ENCODE measurements at regions not wholly inside any gene's neighbourhood (a gene's known extent, or its start where the extent isn't known, plus 50 kb on each side); places are given as distances from the start of the nearest gene placed in this dataset.

DNA sequence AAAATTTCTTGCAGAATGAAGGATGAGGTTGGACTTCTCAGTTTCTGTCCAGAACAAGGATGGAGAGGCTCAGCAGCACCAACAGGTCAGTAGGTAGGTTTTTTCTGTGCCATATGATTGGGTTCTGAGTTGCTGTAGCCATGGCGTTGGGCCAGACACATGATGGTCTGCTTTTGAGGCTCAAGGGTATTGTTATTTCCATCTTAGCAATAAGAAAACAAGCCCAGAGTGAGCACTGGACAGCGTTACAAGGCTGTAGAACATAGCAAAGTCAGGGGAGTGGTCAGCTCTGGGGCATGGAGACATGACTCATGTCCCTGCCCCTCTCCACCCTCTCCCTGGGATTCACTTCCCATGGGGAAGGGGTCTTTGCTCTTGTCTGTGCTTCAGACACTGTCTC lies 137.6 kb upstream of the TOPAZ1 start:
- H3K9me3 Mint-ChIP-seq: no peaks in the 10 kb centered on the region
- H3K27ac Mint-ChIP-seq: no peak overlapping the region
- no peak for TF ChIP-seq CTCF (IDR thresholded peaks at IDR 0.05; ENCODE audit: unreplicated experiment in 3 of 3)
- H3K36me3 Mint-ChIP-seq (ENCODE audit: low read depth): no peaks in the 10 kb centered on the region
- H3K27me3 Mint-ChIP-seq (ENCODE audit: low read depth): peaks cover 63% of the 10 kb centered on the region
- H3K4me1 Mint-ChIP-seq: peaks cover 21% of the 10 kb centered on the region
- H3K4me3 Mint-ChIP-seq: no peak overlapping the region

DNA sequence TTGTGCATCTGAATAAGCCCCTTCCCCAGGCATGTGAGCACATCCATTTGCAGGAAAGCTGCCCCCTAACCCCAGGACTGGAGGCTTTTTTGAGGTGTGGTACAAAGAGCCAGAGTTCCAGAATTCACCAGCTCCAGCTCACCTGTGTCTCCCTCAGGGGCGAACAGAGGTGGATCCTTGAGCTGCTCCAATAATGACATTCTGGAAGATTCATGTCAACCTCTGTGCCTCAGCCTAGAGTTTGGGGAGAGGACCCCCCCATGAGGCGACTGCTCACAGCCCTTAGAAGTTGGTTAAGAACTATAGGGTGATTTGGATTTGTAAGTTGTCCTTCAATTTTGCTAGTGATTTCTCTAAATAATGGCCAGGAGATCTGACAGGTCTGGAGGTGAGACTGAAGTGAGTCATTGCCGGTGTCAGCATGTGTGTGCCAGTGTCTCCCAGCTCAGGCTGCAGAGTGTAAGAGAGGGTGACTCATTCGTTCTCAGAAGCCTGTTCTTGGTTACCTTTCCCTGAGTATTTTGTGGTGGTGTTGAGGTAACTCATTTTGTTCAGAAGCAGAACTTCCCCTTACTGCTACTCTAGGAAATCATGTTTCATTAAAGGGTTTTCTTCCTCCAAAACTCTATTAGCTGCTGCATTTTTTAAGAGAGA lies 136.9 kb upstream of the TOPAZ1 start:
- Mint-ChIP-seq H3K4me1 (peaks cover 24% of the 10 kb centered on the region), H3K4me3 (no peak overlapping the region), H3K27me3 (ENCODE audit: low read depth) (peaks cover 59% of the 10 kb centered on the region), H3K27ac (no peak overlapping the region), H3K9me3 (no peaks in the 10 kb centered on the region), H3K36me3 (ENCODE audit: low read depth) (no peaks in the 10 kb centered on the region)
- TF ChIP-seq CTCF (IDR thresholded peaks at IDR 0.05; ENCODE audit: unreplicated experiment in 3 of 3): no peak

DNA sequence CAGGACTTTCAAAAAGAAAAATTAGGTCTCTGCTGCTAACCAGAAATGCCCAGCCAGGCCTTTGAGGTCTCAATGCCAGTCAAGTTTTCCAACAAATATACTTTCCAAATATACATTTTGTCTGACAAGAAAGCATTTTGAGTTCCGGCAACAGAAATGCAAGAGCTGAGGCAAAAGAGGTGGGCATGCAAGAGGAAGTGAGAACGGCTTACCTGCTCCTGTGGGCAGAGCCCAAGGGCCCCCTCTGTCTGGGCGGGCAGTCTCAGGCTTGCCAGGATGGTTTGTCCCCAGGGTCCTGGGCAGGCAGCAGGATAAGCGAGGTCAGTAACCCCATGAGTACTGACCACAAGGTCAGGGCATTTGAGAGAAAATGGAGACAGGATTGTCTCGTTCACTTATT lies 136.1 kb upstream of the TOPAZ1 start:
- H3K4me3 Mint-ChIP-seq: no peak overlapping the region
- TF ChIP-seq CTCF (IDR thresholded peaks at IDR 0.05; ENCODE audit: unreplicated experiment in 3 of 3): no peak
- H3K9me3 Mint-ChIP-seq: no peaks in the 10 kb centered on the region
- H3K4me1 Mint-ChIP-seq: peaks cover 30% of the 10 kb centered on the region
- H3K27ac Mint-ChIP-seq: no peak overlapping the region
- H3K36me3 Mint-ChIP-seq (ENCODE audit: low read depth): no peaks in the 10 kb centered on the region
- H3K27me3 Mint-ChIP-seq (ENCODE audit: low read depth): peaks cover 58% of the 10 kb centered on the region

DNA sequence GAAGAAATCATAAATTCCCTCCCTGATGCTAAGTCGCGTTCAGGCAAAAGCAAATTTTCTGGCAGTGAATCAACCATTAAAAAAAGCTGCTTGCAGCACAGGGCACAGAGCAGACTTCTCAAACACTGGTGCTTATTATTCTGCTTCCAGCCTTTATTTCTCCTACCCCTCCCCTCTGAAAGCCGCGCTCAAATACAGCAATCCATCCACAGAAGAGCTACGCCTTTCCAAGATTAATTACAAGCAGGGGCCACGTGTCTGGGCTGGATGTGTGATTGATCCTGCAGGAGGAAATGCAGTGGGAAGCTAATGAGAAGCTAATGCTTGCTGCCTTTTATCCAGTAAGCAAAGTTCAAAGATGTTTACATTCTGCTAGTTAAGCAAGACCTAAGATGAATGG lies 134.9 kb upstream of the TOPAZ1 start:
- H3K36me3 Mint-ChIP-seq (ENCODE audit: low read depth): no peaks in the 10 kb centered on the region
- no peaks in the 10 kb centered on the region for H3K9me3 Mint-ChIP-seq
- H3K4me3 Mint-ChIP-seq: no peak overlapping the region
- peaks cover 23% of the 10 kb centered on the region for H3K4me1 Mint-ChIP-seq
- H3K27me3 Mint-ChIP-seq (ENCODE audit: low read depth): peaks cover 47% of the 10 kb centered on the region
- no peak overlapping the region for H3K27ac Mint-ChIP-seq
- no peak for TF ChIP-seq CTCF (IDR thresholded peaks at IDR 0.05; ENCODE audit: unreplicated experiment in 3 of 3)

DNA sequence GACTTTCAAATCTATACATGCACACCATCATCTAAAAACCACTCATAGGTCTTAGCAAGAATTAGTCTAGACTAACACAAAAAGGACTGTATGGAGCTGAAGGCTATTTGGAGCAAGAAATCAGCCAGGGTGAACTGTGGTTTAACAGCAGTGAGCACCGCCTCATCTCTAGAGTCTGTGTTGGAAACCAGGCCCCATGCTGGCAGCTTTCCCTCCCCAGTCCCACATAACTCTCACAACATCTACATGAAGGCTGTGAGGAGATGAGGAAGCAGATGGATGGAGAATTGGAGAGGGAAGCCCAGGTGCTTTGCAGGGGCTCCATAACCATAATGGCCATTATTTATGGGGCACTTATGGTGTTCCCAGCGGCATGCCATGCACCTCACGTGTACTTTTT lies 133.2 kb upstream of the TOPAZ1 start:
- peaks cover 22% of the 10 kb centered on the region for H3K4me1 Mint-ChIP-seq
- H3K9me3 Mint-ChIP-seq: no peaks in the 10 kb centered on the region
- peaks cover 40% of the 10 kb centered on the region for H3K27me3 Mint-ChIP-seq (ENCODE audit: low read depth)
- no peak overlapping the region for H3K4me3 Mint-ChIP-seq
- no peak overlapping the region for H3K27ac Mint-ChIP-seq
- no peak for TF ChIP-seq CTCF (IDR thresholded peaks at IDR 0.05; ENCODE audit: unreplicated experiment in 3 of 3)
- no peaks in the 10 kb centered on the region for H3K36me3 Mint-ChIP-seq (ENCODE audit: low read depth)

DNA sequence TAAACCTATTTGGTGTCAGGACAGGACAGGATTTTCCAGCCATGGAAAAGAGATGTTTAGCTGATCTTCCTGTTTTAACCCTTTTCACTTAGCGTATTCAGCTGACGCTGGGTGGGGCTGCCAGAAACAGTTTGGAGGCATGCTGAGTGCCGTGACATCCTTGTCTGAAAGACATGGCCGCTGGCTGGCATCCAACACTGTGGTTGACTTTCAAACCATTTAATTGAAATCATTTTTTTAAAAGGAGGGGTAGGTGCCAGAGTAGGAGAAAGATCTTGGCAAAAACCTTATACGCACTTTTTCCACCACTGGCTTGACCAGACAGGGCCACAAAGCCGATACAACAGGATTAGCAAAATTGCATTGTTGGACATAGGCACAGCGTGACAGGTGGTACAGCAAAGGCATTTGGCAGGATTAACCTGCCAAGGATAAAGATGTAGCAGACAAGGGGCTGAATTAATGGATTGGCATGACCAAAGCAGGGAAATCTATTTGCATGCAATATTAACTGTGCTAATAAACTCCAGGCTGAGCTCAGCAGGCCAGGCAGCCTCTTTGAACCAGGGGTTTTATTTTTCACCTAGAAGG lies 131.8 kb upstream of the TOPAZ1 start:
- H3K36me3 Mint-ChIP-seq (ENCODE audit: low read depth): no peaks in the 10 kb centered on the region
- H3K4me3 Mint-ChIP-seq: no peak overlapping the region
- peaks cover 32% of the 10 kb centered on the region for H3K27me3 Mint-ChIP-seq (ENCODE audit: low read depth)
- H3K4me1 Mint-ChIP-seq: peaks cover 22% of the 10 kb centered on the region
- no peak for TF ChIP-seq CTCF (IDR thresholded peaks at IDR 0.05; ENCODE audit: unreplicated experiment in 3 of 3)
- H3K27ac Mint-ChIP-seq: no peak overlapping the region
- H3K9me3 Mint-ChIP-seq: no peaks in the 10 kb centered on the region
